ENCODE measurements at regions not wholly inside any gene's neighbourhood (a gene's known extent, or its start where the extent isn't known, plus 50 kb on each side); places are given as distances from the start of the nearest gene placed in this dataset.
"Not testable (repeated sequence)": the region's sequence is repeated elsewhere in the genome, so short reads cannot be mapped to it uniquely, and the experiment has no call there.

GRCh38 chr5:30147976-30148375 is 1045.5 kb upstream of the CDH6 start (continued):
- TF ChIP-seq CEBPB (IDR thresholded peaks at IDR 0.05; ENCODE audit: low read depth, low read length) (no peak), TAF7 (optimal IDR thresholded peaks at IDR 0.05; ENCODE audit: borderline replicate concordance, low read depth, low read length) (no peak), SIN3A (conservative IDR thresholded peaks at IDR 0.05 in 1 of 2, IDR thresholded peaks at IDR 0.05 in 1 of 2; ENCODE audit: low read depth in 1 of 2, low read length in 2 of 2) (no peak), JUN (IDR thresholded peaks at IDR 0.05; ENCODE audit: low read depth, low read length) (no peak), RNF2 (IDR thresholded peaks at IDR 0.05; ENCODE audit: borderline replicate concordance, low read depth, low read length, missing control alignments, poor library complexity, severe bottlenecking) (no peak), TAF1 (IDR thresholded peaks at IDR 0.05; ENCODE audit: low read depth, low read length) (no peak), POLR2A (IDR thresholded peaks at IDR 0.05; ENCODE audit: control extremely low read depth in 1 of 2, low read depth in 2 of 2, low read length in 2 of 2) (no peak)

GRCh38 chr5:30144059-30144458 is 1049.4 kb upstream of the CDH6 start:
- CTCF ChIA-PET (ENCODE audit: partially characterized antibody), result interaction anchor here (1.1 kb wide), 1 partner anchor 48 kb away, joined by 3 read pairs; no protein-coding TSS in a partner anchor
- 70% methylated on average over 4 of the region's 4 CpGs; no CpG with 5 or more reads in 1 of the 2 experiments for WGBS, 2 experiments (ENCODE audit: extremely low coverage in 1 of 2, insufficient coverage in 1 of 2, insufficient read length in 1 of 2, insufficient replicate concordance in 2 of 2, low coverage in 1 of 2, low lambda C conversion rate in 2 of 2, missing lambda C conversion rate in 1 of 2)
- H3K36me3 ChIP-seq (ENCODE audit: control insufficient read depth in 2 of 4, insufficient read depth in 4 of 4, low read length in 3 of 4); H2AFZ ChIP-seq (ENCODE audit: low read length); H3K56ac ChIP-seq (replicated peaks; ENCODE audit: insufficient read length, low read depth, low read length); H2BK20ac ChIP-seq (ENCODE audit: low read length); H2BK12ac ChIP-seq (ENCODE audit: low read depth, low read length); H3K23ac ChIP-seq (ENCODE audit: insufficient read length); FAIRE-seq; H2BK15ac ChIP-seq (ENCODE audit: low read length); H2BK5ac ChIP-seq (ENCODE audit: low read depth, low read length); H3K27ac ChIP-seq (ENCODE audit: low read depth, low read length); H3K4me3 ChIP-seq (ENCODE audit: extremely low read depth in 1 of 4, insufficient read depth in 2 of 4, low read depth in 3 of 4, low read length in 4 of 4); POLR2A ChIA-PET (ENCODE audit: partially characterized antibody); H3K27me3 ChIP-seq (replicated peaks in 1 of 4; ENCODE audit: control insufficient read depth in 3 of 4, extremely low read depth in 1 of 4, insufficient read depth in 3 of 4, low read length in 3 of 4); H4K8ac ChIP-seq (ENCODE audit: extremely low read depth, insufficient read depth, low read length); H4K5ac ChIP-seq (ENCODE audit: insufficient read length, low read depth, low read length); H3K4me2 ChIP-seq (ENCODE audit: insufficient read depth in 1 of 2, low read depth in 2 of 2, low read length in 2 of 2); H3K79me2 ChIP-seq (ENCODE audit: control insufficient read depth in 1 of 2, insufficient read depth in 2 of 2, low read length in 2 of 2); H3K4me1 ChIP-seq (replicated peaks in 1 of 4; ENCODE audit: control insufficient read depth in 3 of 4, insufficient read depth in 4 of 4, low read length in 3 of 4); H3K14ac ChIP-seq (ENCODE audit: insufficient read length); H3K23me2 ChIP-seq (ENCODE audit: low read depth, low read length); DNase-seq (ENCODE audit: low read depth in 1 of 2, low spot score in 2 of 2); H2BK120ac ChIP-seq (replicated peaks; ENCODE audit: low read depth, low read length); H4K20me1 ChIP-seq (replicated peaks in 1 of 2; ENCODE audit: control insufficient read depth in 1 of 2, insufficient read depth in 2 of 2, low read length in 2 of 2); H3K18ac ChIP-seq (ENCODE audit: extremely low read depth, low read length); H2AK5ac ChIP-seq (ENCODE audit: low read depth, low read length); H4K91ac ChIP-seq (replicated peaks; ENCODE audit: insufficient read length, low read length); H3K9ac ChIP-seq (replicated peaks in 1 of 4; ENCODE audit: extremely low read depth in 1 of 4, low read depth in 3 of 4, low read length in 3 of 4); H3K79me1 ChIP-seq (ENCODE audit: low read depth, low read length); H3K4ac ChIP-seq (replicated peaks; ENCODE audit: insufficient read length, low read depth, low read length): not testable (repeated sequence)
- peaks cover 15 to 16% of the 10 kb centered on the region in 2 experiments for H3K9me3 ChIP-seq (ENCODE audit: insufficient read depth in 2 of 2, low read depth in 1 of 2, low read length in 1 of 2)

All from H1 (cell line).